ENCODE measurements at regions not wholly inside any gene's neighbourhood (a gene's known extent, or its start where the extent isn't known, plus 50 kb on each side); places are given as distances from the start of the nearest gene placed in this dataset.

- Histone ChIP-seq H3K4me3 (no peak overlapping the region), H3K4me1 (no peaks in the 10 kb centered on the region), H3K27ac (no peak overlapping the region), H3K36me3 (no peaks in the 10 kb centered on the region), H3K9me3 (peaks cover 0 to 3% (median 0%) of the 10 kb centered on the region in 8 donors), H3K27me3 (replicated peaks in 1 of 7) (no peaks in the 10 kb centered on the region)
- intact Hi-C loops (cut with DNase I; ENCODE audit: low total_unique reads), result no loop called here
- no peak for DNase-seq
- 38 to 51% (median 47%) methylated on average over 3 of the region's 3 CpGs for WGBS, 5 donors
- no peak for TF ChIP-seq CTCF (IDR thresholded peaks at IDR 0.05 in 8 of 11, conservative IDR thresholded peaks at IDR 0.05 in 3 of 11)
- no peak for TF ChIP-seq POLR2A (IDR thresholded peaks at IDR 0.05)
- TF ChIP-seq POLR2AphosphoS5 (IDR thresholded peaks at IDR 0.05), result no peak
Observed at GRCh38 chr3:5613599-5613998, 426.1 kb downstream of the EDEM1 start.

GRCh38 chr3:5616873-5617272 lies 429.4 kb downstream of the EDEM1 start:
- TF ChIP-seq POLR2A (IDR thresholded peaks at IDR 0.05), result no peak
- TF ChIP-seq CTCF (IDR thresholded peaks at IDR 0.05 in 8 of 11, conservative IDR thresholded peaks at IDR 0.05 in 3 of 11), result no peak
- TF ChIP-seq POLR2AphosphoS5 (IDR thresholded peaks at IDR 0.05), result no peak
- peaks cover 0 to 14% (median 5%) of the 10 kb centered on the region in 8 donors for H3K9me3 ChIP-seq
- H3K36me3 ChIP-seq, result no peaks in the 10 kb centered on the region
- 42 to 54% (median 49%) methylated on average over 4 of the region's 4 CpGs for WGBS, 5 donors
- H3K27ac ChIP-seq, result no peak overlapping the region
- intact Hi-C loops (cut with DNase I; ENCODE audit: low total_unique reads), result no loop called here
- no peak for DNase-seq
- no peak overlapping the region for H3K4me3 ChIP-seq
- no peaks in the 10 kb centered on the region for H3K4me1 ChIP-seq
- no peaks in the 10 kb centered on the region for H3K27me3 ChIP-seq (replicated peaks in 1 of 7)

GRCh38 chr3:5618170-5618569 lies 430.7 kb downstream of the EDEM1 start:
- Histone ChIP-seq H3K4me3 (no peak overlapping the region), H3K27me3 (replicated peaks in 1 of 7) (no peaks in the 10 kb centered on the region), H3K27ac (no peak overlapping the region), H3K4me1 (no peaks in the 10 kb centered on the region), H3K36me3 (no peaks in the 10 kb centered on the region), H3K9me3 (peaks cover 0 to 25% (median 13%) of the 10 kb centered on the region in 8 donors)
- DNase-seq, result no peak
- intact Hi-C loops (cut with DNase I; ENCODE audit: low total_unique reads), result no loop called here
- TF ChIP-seq POLR2AphosphoS5 (IDR thresholded peaks at IDR 0.05) (no peak), POLR2A (IDR thresholded peaks at IDR 0.05) (no peak), CTCF (IDR thresholded peaks at IDR 0.05 in 8 of 11, conservative IDR thresholded peaks at IDR 0.05 in 3 of 11) (no peak)

GRCh38 chr3:5630406-5630805 lies 442.9 kb downstream of the EDEM1 start:
- no peaks in the 10 kb centered on the region for H3K27me3 ChIP-seq (replicated peaks in 1 of 7)
- H3K4me3 ChIP-seq, result no peak overlapping the region
- TF ChIP-seq CTCF (IDR thresholded peaks at IDR 0.05 in 8 of 11, conservative IDR thresholded peaks at IDR 0.05 in 3 of 11) (no peak), POLR2A (IDR thresholded peaks at IDR 0.05) (no peak), POLR2AphosphoS5 (IDR thresholded peaks at IDR 0.05) (no peak)
- H3K36me3 ChIP-seq, result no peaks in the 10 kb centered on the region
- peaks cover 0 to 3% (median 0%) of the 10 kb centered on the region in 8 donors for H3K9me3 ChIP-seq
- no peaks in the 10 kb centered on the region for H3K4me1 ChIP-seq
- 16 to 32% (median 21%) methylated on average over 3 of the region's 3 CpGs for whole genome bisulfite sequencing, 5 donors
- intact Hi-C loops (cut with DNase I; ENCODE audit: low total_unique reads), result no loop called here
- no peak for DNase-seq
- H3K27ac ChIP-seq, result no peak overlapping the region

Measured in spleen (tissue), 11 donors.